Panc1 (cell line): ENCODE measurements at regions not wholly inside any gene's neighbourhood (a gene's known extent, or its start where the extent isn't known, plus 50 kb on each side); places are given as distances from the start of the nearest gene placed in this dataset.

Experiments
- ATAC-seq: fragments of 200-7000 bp; cut with Tn5 transposase; 2 replicates; pipeline ENCODE4 v1.9.1; 2020; ENCODE audit warnings: mild to moderate bottlenecking, moderate library complexity
- BruUV-seq: library from RNA; stranded (reverse); fragments of 400-500 nt; replicated peaks from 2 replicates; lab custom pipeline; 2021; lab: Mats Ljungman, UMichigan
- CTCF ChIA-PET: fragments of 300-600 bp; sonication (Branson Sonifier 250); formaldehyde crosslinking; loops from one replicate; lab custom pipeline; 2022; ENCODE audit warnings: antibody characterized with exemption; lab: Charles Lee
- POLR2A ChIA-PET: fragments of 300-600 bp; sonication (Branson Sonifier 250); formaldehyde crosslinking; loops from one replicate; lab custom pipeline; 2022; ENCODE audit warnings: antibody characterized with exemption; lab: Charles Lee
- DNase-seq: peaks from one replicate; pipeline ENCODE4 v3.0.0-alpha.2; 2010; ENCODE audit warnings: low read depth, low spot score
- H3K27ac ChIP-seq: 2 replicates; pipeline ENCODE4 v1.5.1; 2011; ENCODE audit warnings: mild to moderate bottlenecking, low read length, inconsistent platforms
- H3K27me3 ChIP-seq: fragments of 200-500 bp; sonication (Bioruptor generic); 2 replicates; pipeline ENCODE4 v1.6.0; 2014; ENCODE audit warnings: low read length, inconsistent platforms; ENCODE audit not compliant: control insufficient read depth, insufficient read depth
- H3K36me3 ChIP-seq: fragments of 200-500 bp; sonication (Bioruptor generic); 2 replicates; pipeline ENCODE4 v1.5.1; 2014; ENCODE audit warnings: inconsistent platforms, mild to moderate bottlenecking, low read length, moderate library complexity; ENCODE audit not compliant: control insufficient read depth, insufficient read depth
- H3K4me1 ChIP-seq: 2 replicates; pipeline ENCODE4 v1.5.1; 2011; ENCODE audit warnings: inconsistent platforms, mild to moderate bottlenecking, low read length, moderate library complexity; ENCODE audit not compliant: control insufficient read depth, insufficient read depth
- H3K4me3 ChIP-seq, 2 experiments: 2 replicates each; pipeline ENCODE4 v1.5.1; 2011 to 2012; ENCODE audit warnings: low read depth in 2 of 2, low read length in 2 of 2, mild to moderate bottlenecking in 2 of 2, inconsistent platforms in 1 of 2, moderate library complexity in 1 of 2
- H3K9me3 ChIP-seq: fragments of 200-500 bp; sonication (Bioruptor generic); 2 replicates; pipeline ENCODE4 v1.5.1; 2014; ENCODE audit warnings: low read depth, mild to moderate bottlenecking, inconsistent platforms, low read length, moderate library complexity; ENCODE audit not compliant: control insufficient read depth, insufficient read depth
- POLR2AphosphoS5 ChIP-seq: IDR thresholded peaks from 2 replicates; pipeline ENCODE4 v1.6.1; 2012; ENCODE audit warnings: mild to moderate bottlenecking, low read depth, low read length, moderate library complexity
- SIN3A ChIP-seq: IDR thresholded peaks from 2 replicates; pipeline ENCODE4 v1.6.1; 2012; ENCODE audit warnings: low read depth, mild to moderate bottlenecking, low read length, moderate library complexity, borderline replicate concordance; ENCODE audit not compliant: insufficient read depth
- TCF7L2 ChIP-seq: IDR thresholded peaks from 2 replicates; pipeline ENCODE4 v1.6.1; 2011; ENCODE audit warnings: mild to moderate bottlenecking, low read depth, low read length, inconsistent platforms
- in situ Hi-C: cut with HindIII; loops from 2 replicates; pipeline ENCODE4 v1.10.0; 2016; ENCODE audit warnings: low sequenced_read_pairs, low pct_unique_long_range_greater_than_20kb
- intact Hi-C: fragments of 100-400 bp; cut with micrococcal nuclease; formaldehyde crosslinking; loops from one replicate; pipeline ENCODE4 v1.10.0; 2022; ENCODE audit not compliant: unreplicated experiment
- TF ChIP-seq, protein P1 (sequence below): fragments of 450-650 bp; IDR thresholded peaks from 2 replicates; pipeline ENCODE4 v1.5.1; 2017; ENCODE audit warnings: mild to moderate bottlenecking
- TF ChIP-seq, protein P2 (sequence below), 2 experiments: IDR thresholded peaks; 2 replicates each; pipeline ENCODE4 v1.6.1; 2011 to 2012; ENCODE audit warnings: low read depth in 2 of 2, control low read depth in 1 of 2, low read length in 1 of 2, mild to moderate bottlenecking in 1 of 2, moderate library complexity in 1 of 2; ENCODE audit not compliant: insufficient read depth in 1 of 2

DNA sequence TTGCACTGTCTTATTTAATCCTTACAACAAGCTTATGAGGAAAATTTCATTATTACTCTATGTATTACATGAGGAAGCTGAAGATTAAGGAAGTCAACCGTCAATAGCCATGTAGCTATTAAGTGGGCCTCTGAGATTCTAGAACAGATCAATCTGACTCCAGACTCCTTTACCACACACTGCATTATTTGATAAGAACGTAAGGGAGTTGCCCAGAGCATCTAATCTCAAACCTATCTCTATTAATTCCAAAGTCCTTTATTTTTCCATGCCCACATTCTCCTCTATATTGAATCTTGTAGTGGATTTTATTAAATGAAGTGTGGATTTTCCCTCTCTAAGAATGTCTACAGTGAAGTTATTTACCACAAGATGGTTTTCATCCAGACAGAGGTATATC is 118.2 kb upstream of the MTAP start:
- Histone ChIP-seq H3K4me1 (peaks cover 100% of the 10 kb centered on the region), H3K27ac (peak overlapping the region; percentile 95), H3K9me3 (no peaks in the 10 kb centered on the region), H3K36me3 (no peaks in the 10 kb centered on the region), H3K27me3 (no peaks in the 10 kb centered on the region), H3K4me3 (peak overlapping the region in 1 of 2 experiments; percentile 25; a peak in 1 of 4 replicates)
- DNase-seq (no peak), ATAC-seq (peak; percentile 11; the same call in 1 of the 2 replicates)
- CTCF ChIA-PET: no interaction called here
- POLR2A ChIA-PET: interaction anchor here (0.6 to 0.7 kb wide), 3 partner anchors 98 to 129 kb away, joined by 3 to 4 read pairs (median 4); no protein-coding TSS in a partner anchor
- TF ChIP-seq, protein P1, sequence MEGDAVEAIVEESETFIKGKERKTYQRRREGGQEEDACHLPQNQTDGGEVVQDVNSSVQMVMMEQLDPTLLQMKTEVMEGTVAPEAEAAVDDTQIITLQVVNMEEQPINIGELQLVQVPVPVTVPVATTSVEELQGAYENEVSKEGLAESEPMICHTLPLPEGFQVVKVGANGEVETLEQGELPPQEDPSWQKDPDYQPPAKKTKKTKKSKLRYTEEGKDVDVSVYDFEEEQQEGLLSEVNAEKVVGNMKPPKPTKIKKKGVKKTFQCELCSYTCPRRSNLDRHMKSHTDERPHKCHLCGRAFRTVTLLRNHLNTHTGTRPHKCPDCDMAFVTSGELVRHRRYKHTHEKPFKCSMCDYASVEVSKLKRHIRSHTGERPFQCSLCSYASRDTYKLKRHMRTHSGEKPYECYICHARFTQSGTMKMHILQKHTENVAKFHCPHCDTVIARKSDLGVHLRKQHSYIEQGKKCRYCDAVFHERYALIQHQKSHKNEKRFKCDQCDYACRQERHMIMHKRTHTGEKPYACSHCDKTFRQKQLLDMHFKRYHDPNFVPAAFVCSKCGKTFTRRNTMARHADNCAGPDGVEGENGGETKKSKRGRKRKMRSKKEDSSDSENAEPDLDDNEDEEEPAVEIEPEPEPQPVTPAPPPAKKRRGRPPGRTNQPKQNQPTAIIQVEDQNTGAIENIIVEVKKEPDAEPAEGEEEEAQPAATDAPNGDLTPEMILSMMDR: no peak
- TF ChIP-seq TCF7L2 (no peak), SIN3A (no peak), POLR2AphosphoS5 (no peak)
- TF ChIP-seq, protein P2, sequence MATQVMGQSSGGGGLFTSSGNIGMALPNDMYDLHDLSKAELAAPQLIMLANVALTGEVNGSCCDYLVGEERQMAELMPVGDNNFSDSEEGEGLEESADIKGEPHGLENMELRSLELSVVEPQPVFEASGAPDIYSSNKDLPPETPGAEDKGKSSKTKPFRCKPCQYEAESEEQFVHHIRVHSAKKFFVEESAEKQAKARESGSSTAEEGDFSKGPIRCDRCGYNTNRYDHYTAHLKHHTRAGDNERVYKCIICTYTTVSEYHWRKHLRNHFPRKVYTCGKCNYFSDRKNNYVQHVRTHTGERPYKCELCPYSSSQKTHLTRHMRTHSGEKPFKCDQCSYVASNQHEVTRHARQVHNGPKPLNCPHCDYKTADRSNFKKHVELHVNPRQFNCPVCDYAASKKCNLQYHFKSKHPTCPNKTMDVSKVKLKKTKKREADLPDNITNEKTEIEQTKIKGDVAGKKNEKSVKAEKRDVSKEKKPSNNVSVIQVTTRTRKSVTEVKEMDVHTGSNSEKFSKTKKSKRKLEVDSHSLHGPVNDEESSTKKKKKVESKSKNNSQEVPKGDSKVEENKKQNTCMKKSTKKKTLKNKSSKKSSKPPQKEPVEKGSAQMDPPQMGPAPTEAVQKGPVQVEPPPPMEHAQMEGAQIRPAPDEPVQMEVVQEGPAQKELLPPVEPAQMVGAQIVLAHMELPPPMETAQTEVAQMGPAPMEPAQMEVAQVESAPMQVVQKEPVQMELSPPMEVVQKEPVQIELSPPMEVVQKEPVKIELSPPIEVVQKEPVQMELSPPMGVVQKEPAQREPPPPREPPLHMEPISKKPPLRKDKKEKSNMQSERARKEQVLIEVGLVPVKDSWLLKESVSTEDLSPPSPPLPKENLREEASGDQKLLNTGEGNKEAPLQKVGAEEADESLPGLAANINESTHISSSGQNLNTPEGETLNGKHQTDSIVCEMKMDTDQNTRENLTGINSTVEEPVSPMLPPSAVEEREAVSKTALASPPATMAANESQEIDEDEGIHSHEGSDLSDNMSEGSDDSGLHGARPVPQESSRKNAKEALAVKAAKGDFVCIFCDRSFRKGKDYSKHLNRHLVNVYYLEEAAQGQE (IDR thresholded peaks at IDR 0.05; ENCODE audit: insufficient read depth in 1 of 2, low read depth in 2 of 2, low read length in 1 of 2): no peak
- intact Hi-C loops (loop anchor here (5.0 to 10.0 kb wide), 2 partner anchors 92 to 101 kb away; no protein-coding TSS in a partner anchor), in situ Hi-C loops (no loop called here)
- TSS peak; percentile 75 for BruUV-seq

DNA sequence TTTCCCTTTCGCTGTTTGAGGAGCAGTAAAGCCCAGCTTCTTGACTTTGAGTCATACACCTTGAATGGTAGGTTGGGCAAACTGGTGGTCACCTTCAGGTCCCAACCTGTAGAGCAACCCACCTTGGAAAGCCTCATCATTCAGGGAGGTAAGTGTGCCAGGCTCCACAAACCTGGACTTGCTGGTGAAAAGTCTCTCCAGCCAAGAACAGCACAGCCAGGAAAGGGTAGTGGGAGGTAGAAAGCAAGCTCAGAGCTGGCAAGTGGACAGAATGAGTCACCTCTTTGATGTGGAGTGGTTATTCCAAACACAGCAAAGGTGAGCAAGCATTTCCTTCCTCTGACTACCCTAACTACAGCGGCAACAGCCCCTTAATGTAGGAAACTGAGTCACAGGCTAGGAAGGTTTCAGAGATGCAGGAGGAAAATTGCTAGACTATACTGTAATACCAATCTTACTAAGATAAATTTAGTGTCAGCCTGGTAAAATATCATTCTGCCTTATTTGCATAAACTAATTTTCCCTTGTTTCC is 117.5 kb upstream of the MTAP start:
- Histone ChIP-seq H3K9me3 (no peaks in the 10 kb centered on the region), H3K27ac (peak overlapping the region; percentile 95), H3K36me3 (no peaks in the 10 kb centered on the region), H3K4me3 (peak overlapping the region in 1 of 2 experiments; percentile 25; a peak in 3 of 4 replicates), H3K4me1 (peaks cover 100% of the 10 kb centered on the region), H3K27me3 (no peaks in the 10 kb centered on the region)
- TF ChIP-seq TCF7L2 (peak; percentile 99), SIN3A (0 out of 2 replicates have a peak, but pooled peaks have one; percentile 37), POLR2AphosphoS5 (peak; percentile 85; the same call in 1 of the 2 replicates)
- TF ChIP-seq, protein P2 (IDR thresholded peaks at IDR 0.05; ENCODE audit: insufficient read depth in 1 of 2, low read depth in 2 of 2, low read length in 1 of 2): no peak
- TF ChIP-seq, protein P1: no peak
- ATAC-seq: peak; percentile 89
- peak; percentile 99 for DNase-seq
- in situ Hi-C loops (no loop called here), intact Hi-C loops (loop anchor here (5.0 to 10.0 kb wide), 2 partner anchors 93 to 100 kb away; no protein-coding TSS in a partner anchor)
- BruUV-seq: no TSS peak
- POLR2A ChIA-PET: no interaction called here
- CTCF ChIA-PET: no interaction called here
